ENCODE measurements at regions not wholly inside any gene's neighbourhood (a gene's known extent, or its start where the extent isn't known, plus 50 kb on each side); places are given as distances from the start of the nearest gene placed in this dataset.

- TF ChIP-seq JUND (IDR thresholded peaks at IDR 0.05; ENCODE audit: borderline replicate concordance, low read depth, low read length) (no peak), JUND (tag; IDR thresholded peaks at IDR 0.05; ENCODE audit: borderline replicate concordance, low read depth, low read length) (no peak), RFX5 (IDR thresholded peaks at IDR 0.05; ENCODE audit: low read depth, low read length) (no peak), ZFPM2 (CRISPR knock-in tag; IDR thresholded peaks at IDR 0.05) (no peak), TAF9B (IDR thresholded peaks at IDR 0.05; ENCODE audit: partially characterized antibody) (no peak), ZNF133 (CRISPR knock-in tag; IDR thresholded peaks at IDR 0.05) (no peak), NR0B1 (IDR thresholded peaks at IDR 0.05; ENCODE audit: partially characterized antibody) (no peak), UBTF (IDR thresholded peaks at IDR 0.05; ENCODE audit: borderline replicate concordance in 1 of 2, low read depth in 2 of 2, low read length in 2 of 2) (no peak), EGR1 (conservative IDR thresholded peaks at IDR 0.05) (no peak), STAT5A (IDR thresholded peaks at IDR 0.05; ENCODE audit: borderline replicate concordance, low read length) (no peak)
Observed at GRCh38 chr6:68533339-68533795, 101.7 kb upstream of the ADGRB3 start.

All from K562 (cell line).